ENCODE measurements at regions not wholly inside any gene's neighbourhood (a gene's known extent, or its start where the extent isn't known, plus 50 kb on each side); places are given as distances from the start of the nearest gene placed in this dataset.

GRCh38 chr6:134730013-134730412 lies 219.9 kb downstream of the ALDH8A1 start:
- Mint-ChIP-seq H3K27me3 (ENCODE audit: low read depth) (no peaks in the 10 kb centered on the region), H3K4me3 (no peak overlapping the region), H3K9me3 (peaks cover 3% of the 10 kb centered on the region), H3K36me3 (ENCODE audit: low read depth) (no peaks in the 10 kb centered on the region), H3K4me1 (no peaks in the 10 kb centered on the region), H3K27ac (no peak overlapping the region)
- TF ChIP-seq, protein P1, sequence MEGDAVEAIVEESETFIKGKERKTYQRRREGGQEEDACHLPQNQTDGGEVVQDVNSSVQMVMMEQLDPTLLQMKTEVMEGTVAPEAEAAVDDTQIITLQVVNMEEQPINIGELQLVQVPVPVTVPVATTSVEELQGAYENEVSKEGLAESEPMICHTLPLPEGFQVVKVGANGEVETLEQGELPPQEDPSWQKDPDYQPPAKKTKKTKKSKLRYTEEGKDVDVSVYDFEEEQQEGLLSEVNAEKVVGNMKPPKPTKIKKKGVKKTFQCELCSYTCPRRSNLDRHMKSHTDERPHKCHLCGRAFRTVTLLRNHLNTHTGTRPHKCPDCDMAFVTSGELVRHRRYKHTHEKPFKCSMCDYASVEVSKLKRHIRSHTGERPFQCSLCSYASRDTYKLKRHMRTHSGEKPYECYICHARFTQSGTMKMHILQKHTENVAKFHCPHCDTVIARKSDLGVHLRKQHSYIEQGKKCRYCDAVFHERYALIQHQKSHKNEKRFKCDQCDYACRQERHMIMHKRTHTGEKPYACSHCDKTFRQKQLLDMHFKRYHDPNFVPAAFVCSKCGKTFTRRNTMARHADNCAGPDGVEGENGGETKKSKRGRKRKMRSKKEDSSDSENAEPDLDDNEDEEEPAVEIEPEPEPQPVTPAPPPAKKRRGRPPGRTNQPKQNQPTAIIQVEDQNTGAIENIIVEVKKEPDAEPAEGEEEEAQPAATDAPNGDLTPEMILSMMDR (IDR thresholded peaks at IDR 0.05; ENCODE audit: unreplicated experiment in 3 of 3): no peak

- peaks cover under 1% of the 10 kb centered on the region for H3K9me3 Mint-ChIP-seq
- no peak overlapping the region for H3K27ac Mint-ChIP-seq
- H3K27me3 Mint-ChIP-seq (ENCODE audit: low read depth): no peaks in the 10 kb centered on the region
- H3K4me3 Mint-ChIP-seq: no peak overlapping the region
- no peaks in the 10 kb centered on the region for H3K36me3 Mint-ChIP-seq (ENCODE audit: low read depth)
- H3K4me1 Mint-ChIP-seq: no peaks in the 10 kb centered on the region
- TF ChIP-seq, protein P1 (IDR thresholded peaks at IDR 0.05; ENCODE audit: unreplicated experiment in 3 of 3): no peak
Observed at GRCh38 chr6:134729561-134729960, 220.3 kb downstream of the ALDH8A1 start.

- TF ChIP-seq, protein P1 (IDR thresholded peaks at IDR 0.05; ENCODE audit: unreplicated experiment in 3 of 3): no peak
- H3K4me1 Mint-ChIP-seq: peaks cover 21% of the 10 kb centered on the region
- no peaks in the 10 kb centered on the region for H3K27me3 Mint-ChIP-seq (ENCODE audit: low read depth)
- no peak overlapping the region for H3K4me3 Mint-ChIP-seq
- no peaks in the 10 kb centered on the region for H3K36me3 Mint-ChIP-seq (ENCODE audit: low read depth)
- H3K9me3 Mint-ChIP-seq: no peaks in the 10 kb centered on the region
- no peak overlapping the region for H3K27ac Mint-ChIP-seq
Observed at GRCh38 chr6:134727081-134727480, 222.8 kb downstream of the ALDH8A1 start.

DNA sequence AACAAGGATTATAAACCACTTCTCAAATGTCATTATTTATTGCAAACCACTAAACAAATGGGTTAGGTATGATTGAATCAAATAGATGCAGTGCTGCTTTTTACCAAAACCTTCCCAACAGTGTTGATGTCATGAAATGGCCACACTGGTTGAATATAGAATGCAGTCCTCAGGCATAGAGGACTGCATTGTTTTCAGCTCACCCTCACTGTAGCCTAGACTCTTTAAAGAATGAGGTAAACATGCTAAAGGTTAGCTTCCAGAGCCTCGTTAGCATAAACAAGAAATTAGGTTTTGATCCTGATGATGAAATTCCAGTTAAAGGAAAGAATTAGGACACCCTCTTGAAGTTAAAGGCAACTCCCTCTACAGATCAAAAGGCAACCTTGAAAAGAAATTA lies 224.3 kb downstream of the ALDH8A1 start:
- TF ChIP-seq, protein P1 (IDR thresholded peaks at IDR 0.05; ENCODE audit: unreplicated experiment in 3 of 3): no peak
- peaks cover 33% of the 10 kb centered on the region for H3K4me1 Mint-ChIP-seq
- H3K27me3 Mint-ChIP-seq (ENCODE audit: low read depth): no peaks in the 10 kb centered on the region
- no peak overlapping the region for H3K4me3 Mint-ChIP-seq
- peak overlapping the region; percentile 67 to 97 (median 96) for H3K27ac Mint-ChIP-seq
- H3K9me3 Mint-ChIP-seq: no peaks in the 10 kb centered on the region
- no peaks in the 10 kb centered on the region for H3K36me3 Mint-ChIP-seq (ENCODE audit: low read depth)

DNA sequence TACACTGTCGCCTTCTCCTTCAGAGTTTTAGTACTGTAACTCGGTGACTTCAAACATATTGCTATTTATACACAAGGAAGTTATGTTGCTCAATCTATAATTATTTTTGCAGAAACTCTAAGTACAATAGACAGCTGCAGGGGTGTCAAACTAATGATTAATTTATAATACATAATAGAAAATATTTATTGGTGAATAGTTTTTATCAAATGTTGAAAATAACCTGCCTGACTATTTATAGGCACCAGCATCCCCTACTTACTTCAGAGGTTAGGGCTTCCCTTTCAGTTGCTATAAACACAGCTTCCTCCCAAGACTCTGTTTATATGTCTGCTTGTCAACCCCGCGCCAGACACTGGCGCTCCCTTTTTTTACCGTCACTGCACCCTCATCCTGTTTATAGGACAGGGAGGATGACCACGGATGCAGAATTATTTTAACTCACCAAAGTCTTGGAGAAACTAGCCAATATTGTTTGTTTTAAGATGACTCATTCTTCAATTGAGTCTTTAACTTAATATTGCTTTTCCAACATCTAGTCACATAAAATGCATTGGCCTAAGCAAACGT lies 225.0 kb downstream of the ALDH8A1 start:
- H3K27me3 Mint-ChIP-seq (ENCODE audit: low read depth): no peaks in the 10 kb centered on the region
- H3K4me1 Mint-ChIP-seq: peaks cover 40% of the 10 kb centered on the region
- H3K4me3 Mint-ChIP-seq: no peak overlapping the region
- TF ChIP-seq, protein P1 (IDR thresholded peaks at IDR 0.05; ENCODE audit: unreplicated experiment in 3 of 3): no peak
- H3K27ac Mint-ChIP-seq: peak overlapping the region; percentile 67 to 97 (median 96)
- H3K36me3 Mint-ChIP-seq (ENCODE audit: low read depth): no peaks in the 10 kb centered on the region
- H3K9me3 Mint-ChIP-seq: no peaks in the 10 kb centered on the region
